ENCODE measurements at regions not wholly inside any gene's neighbourhood (a gene's known extent, or its start where the extent isn't known, plus 50 kb on each side); places are given as distances from the start of the nearest gene placed in this dataset.
A peak's percentile ranks its signal among the peaks of the same experiment; 100 is the strongest.

DNA sequence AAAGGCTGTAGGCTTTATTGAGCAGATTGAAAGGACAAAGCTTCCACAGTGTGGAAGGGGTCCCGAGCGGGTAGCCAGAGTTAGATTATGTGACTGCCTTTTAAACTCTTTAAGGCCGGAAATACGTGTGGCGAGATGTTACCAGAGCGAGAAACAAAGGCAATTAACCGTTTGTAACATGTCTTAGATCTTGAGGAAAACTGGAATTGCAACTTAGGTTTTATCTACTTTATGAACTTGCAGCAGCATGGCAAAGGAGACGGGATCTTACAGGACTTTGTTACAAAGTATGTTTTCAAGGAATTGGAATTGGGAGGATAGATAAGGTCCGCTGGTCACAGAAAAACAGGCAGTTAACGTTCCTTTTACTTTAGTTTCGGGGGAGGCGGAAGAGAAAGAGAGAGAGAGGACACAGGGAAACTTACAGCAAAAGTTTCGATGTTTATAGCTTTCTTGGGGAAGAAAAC is 594.7 kb upstream of the ADGRB3 start (continued):
- TF ChIP-seq, protein P1, sequence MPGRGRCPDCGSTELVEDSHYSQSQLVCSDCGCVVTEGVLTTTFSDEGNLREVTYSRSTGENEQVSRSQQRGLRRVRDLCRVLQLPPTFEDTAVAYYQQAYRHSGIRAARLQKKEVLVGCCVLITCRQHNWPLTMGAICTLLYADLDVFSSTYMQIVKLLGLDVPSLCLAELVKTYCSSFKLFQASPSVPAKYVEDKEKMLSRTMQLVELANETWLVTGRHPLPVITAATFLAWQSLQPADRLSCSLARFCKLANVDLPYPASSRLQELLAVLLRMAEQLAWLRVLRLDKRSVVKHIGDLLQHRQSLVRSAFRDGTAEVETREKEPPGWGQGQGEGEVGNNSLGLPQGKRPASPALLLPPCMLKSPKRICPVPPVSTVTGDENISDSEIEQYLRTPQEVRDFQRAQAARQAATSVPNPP (IDR thresholded peaks at IDR 0.05; ENCODE audit: borderline replicate concordance, insufficient read depth, insufficient read length), result no peak
- no peak for TF ChIP-seq RBBP5 (IDR thresholded peaks at IDR 0.05; ENCODE audit: borderline replicate concordance, insufficient read depth, low read length, poor library complexity, severe bottlenecking)
- TF ChIP-seq, protein P2, sequence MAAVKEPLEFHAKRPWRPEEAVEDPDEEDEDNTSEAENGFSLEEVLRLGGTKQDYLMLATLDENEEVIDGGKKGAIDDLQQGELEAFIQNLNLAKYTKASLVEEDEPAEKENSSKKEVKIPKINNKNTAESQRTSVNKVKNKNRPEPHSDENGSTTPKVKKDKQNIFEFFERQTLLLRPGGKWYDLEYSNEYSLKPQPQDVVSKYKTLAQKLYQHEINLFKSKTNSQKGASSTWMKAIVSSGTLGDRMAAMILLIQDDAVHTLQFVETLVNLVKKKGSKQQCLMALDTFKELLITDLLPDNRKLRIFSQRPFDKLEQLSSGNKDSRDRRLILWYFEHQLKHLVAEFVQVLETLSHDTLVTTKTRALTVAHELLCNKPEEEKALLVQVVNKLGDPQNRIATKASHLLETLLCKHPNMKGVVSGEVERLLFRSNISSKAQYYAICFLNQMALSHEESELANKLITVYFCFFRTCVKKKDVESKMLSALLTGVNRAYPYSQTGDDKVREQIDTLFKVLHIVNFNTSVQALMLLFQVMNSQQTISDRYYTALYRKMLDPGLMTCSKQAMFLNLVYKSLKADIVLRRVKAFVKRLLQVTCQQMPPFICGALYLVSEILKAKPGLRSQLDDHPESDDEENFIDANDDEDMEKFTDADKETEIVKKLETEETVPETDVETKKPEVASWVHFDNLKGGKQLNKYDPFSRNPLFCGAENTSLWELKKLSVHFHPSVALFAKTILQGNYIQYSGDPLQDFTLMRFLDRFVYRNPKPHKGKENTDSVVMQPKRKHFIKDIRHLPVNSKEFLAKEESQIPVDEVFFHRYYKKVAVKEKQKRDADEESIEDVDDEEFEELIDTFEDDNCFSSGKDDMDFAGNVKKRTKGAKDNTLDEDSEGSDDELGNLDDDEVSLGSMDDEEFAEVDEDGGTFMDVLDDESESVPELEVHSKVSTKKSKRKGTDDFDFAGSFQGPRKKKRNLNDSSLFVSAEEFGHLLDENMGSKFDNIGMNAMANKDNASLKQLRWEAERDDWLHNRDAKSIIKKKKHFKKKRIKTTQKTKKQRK (IDR thresholded peaks at IDR 0.05; ENCODE audit: borderline replicate concordance, low read depth, low read length), result no peak
- TF ChIP-seq, protein P3, sequence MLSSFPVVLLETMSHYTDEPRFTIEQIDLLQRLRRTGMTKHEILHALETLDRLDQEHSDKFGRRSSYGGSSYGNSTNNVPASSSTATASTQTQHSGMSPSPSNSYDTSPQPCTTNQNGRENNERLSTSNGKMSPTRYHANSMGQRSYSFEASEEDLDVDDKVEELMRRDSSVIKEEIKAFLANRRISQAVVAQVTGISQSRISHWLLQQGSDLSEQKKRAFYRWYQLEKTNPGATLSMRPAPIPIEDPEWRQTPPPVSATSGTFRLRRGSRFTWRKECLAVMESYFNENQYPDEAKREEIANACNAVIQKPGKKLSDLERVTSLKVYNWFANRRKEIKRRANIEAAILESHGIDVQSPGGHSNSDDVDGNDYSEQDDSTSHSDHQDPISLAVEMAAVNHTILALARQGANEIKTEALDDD (IDR thresholded peaks at IDR 0.05), result 0 out of 2 replicates have a peak, but pooled peaks have one; percentile 19
- TF ChIP-seq JUN (IDR thresholded peaks at IDR 0.05; ENCODE audit: borderline replicate concordance, low read depth, low read length), result no peak
- no peak for TF ChIP-seq JUN (CRISPR knock-in tag; IDR thresholded peaks at IDR 0.05; ENCODE audit: borderline replicate concordance)
- TF ChIP-seq HNRNPL (IDR thresholded peaks at IDR 0.05; ENCODE audit: low read depth, low read length), result no peak
- TF ChIP-seq, protein P4, sequence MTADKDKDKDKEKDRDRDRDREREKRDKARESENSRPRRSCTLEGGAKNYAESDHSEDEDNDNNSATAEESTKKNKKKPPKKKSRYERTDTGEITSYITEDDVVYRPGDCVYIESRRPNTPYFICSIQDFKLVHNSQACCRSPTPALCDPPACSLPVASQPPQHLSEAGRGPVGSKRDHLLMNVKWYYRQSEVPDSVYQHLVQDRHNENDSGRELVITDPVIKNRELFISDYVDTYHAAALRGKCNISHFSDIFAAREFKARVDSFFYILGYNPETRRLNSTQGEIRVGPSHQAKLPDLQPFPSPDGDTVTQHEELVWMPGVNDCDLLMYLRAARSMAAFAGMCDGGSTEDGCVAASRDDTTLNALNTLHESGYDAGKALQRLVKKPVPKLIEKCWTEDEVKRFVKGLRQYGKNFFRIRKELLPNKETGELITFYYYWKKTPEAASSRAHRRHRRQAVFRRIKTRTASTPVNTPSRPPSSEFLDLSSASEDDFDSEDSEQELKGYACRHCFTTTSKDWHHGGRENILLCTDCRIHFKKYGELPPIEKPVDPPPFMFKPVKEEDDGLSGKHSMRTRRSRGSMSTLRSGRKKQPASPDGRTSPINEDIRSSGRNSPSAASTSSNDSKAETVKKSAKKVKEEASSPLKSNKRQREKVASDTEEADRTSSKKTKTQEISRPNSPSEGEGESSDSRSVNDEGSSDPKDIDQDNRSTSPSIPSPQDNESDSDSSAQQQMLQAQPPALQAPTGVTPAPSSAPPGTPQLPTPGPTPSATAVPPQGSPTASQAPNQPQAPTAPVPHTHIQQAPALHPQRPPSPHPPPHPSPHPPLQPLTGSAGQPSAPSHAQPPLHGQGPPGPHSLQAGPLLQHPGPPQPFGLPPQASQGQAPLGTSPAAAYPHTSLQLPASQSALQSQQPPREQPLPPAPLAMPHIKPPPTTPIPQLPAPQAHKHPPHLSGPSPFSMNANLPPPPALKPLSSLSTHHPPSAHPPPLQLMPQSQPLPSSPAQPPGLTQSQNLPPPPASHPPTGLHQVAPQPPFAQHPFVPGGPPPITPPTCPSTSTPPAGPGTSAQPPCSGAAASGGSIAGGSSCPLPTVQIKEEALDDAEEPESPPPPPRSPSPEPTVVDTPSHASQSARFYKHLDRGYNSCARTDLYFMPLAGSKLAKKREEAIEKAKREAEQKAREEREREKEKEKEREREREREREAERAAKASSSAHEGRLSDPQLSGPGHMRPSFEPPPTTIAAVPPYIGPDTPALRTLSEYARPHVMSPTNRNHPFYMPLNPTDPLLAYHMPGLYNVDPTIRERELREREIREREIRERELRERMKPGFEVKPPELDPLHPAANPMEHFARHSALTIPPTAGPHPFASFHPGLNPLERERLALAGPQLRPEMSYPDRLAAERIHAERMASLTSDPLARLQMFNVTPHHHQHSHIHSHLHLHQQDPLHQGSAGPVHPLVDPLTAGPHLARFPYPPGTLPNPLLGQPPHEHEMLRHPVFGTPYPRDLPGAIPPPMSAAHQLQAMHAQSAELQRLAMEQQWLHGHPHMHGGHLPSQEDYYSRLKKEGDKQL (CRISPR knock-in tag; IDR thresholded peaks at IDR 0.05; ENCODE audit: borderline replicate concordance), result no peak
- TF ChIP-seq, protein P5, sequence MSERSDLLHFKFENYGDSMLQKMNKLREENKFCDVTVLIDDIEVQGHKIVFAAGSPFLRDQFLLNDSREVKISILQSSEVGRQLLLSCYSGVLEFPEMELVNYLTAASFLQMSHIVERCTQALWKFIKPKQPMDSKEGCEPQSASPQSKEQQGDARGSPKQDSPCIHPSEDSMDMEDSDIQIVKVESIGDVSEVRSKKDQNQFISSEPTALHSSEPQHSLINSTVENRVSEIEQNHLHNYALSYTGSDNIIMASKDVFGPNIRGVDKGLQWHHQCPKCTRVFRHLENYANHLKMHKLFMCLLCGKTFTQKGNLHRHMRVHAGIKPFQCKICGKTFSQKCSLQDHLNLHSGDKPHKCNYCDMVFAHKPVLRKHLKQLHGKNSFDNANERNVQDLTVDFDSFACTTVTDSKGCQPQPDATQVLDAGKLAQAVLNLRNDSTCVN (CRISPR knock-in tag; IDR thresholded peaks at IDR 0.05), result no peak
- TF ChIP-seq ESRRA (IDR thresholded peaks at IDR 0.05; ENCODE audit: borderline replicate concordance, low read depth), result no peak
- TF ChIP-seq HNRNPK (IDR thresholded peaks at IDR 0.05; ENCODE audit: low read depth, low read length, poor library complexity, severe bottlenecking), result no peak
- peak; percentile 30; the same call in 1 of the 2 replicates for TF ChIP-seq CC2D1A (IDR thresholded peaks at IDR 0.05)
- no peak for TF ChIP-seq NR2C2 (CRISPR knock-in tag; IDR thresholded peaks at IDR 0.05)
- 0 out of 2 replicates have a peak, but pooled peaks have one; percentile 14 for TF ChIP-seq NR2C2 (tag; IDR thresholded peaks at IDR 0.05)
- no peak for TF ChIP-seq ZNF143 (CRISPR knock-in tag; IDR thresholded peaks at IDR 0.05)

Measured in K562 (cell line).